ENCODE measurements at regions not wholly inside any gene's neighbourhood (a gene's known extent, or its start where the extent isn't known, plus 50 kb on each side); places are given as distances from the start of the nearest gene placed in this dataset.

DNA sequence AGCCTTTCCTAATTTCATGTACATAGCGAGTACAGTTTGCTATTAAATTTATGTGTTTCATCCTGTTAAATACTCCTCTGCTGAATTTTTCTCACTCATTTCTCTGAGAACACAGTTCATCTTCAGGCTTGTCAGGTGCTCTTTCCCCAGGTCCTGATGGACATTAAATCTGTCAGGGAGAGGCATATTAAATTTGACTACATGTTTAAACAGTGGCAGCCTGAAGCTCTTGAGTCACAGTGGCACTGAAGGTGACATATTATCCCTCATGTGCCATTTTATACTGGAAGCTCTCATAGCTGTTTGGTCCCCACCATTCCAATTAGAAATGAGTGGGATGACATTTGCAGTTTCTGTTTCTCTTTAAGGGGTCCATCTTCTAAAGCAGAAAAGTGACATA is 1089.6 kb upstream of the SORCS1 start:
- DNase-seq (ENCODE audit: extremely low read depth, insufficient read length): no peak
- H3K4me3 ChIP-seq (replicated peaks; ENCODE audit: low read depth, low read length): no peak overlapping the region
- H3K36me3 ChIP-seq (ENCODE audit: control insufficient read depth, insufficient read depth, low read length): no peaks in the 10 kb centered on the region
- TF ChIP-seq, protein P1, sequence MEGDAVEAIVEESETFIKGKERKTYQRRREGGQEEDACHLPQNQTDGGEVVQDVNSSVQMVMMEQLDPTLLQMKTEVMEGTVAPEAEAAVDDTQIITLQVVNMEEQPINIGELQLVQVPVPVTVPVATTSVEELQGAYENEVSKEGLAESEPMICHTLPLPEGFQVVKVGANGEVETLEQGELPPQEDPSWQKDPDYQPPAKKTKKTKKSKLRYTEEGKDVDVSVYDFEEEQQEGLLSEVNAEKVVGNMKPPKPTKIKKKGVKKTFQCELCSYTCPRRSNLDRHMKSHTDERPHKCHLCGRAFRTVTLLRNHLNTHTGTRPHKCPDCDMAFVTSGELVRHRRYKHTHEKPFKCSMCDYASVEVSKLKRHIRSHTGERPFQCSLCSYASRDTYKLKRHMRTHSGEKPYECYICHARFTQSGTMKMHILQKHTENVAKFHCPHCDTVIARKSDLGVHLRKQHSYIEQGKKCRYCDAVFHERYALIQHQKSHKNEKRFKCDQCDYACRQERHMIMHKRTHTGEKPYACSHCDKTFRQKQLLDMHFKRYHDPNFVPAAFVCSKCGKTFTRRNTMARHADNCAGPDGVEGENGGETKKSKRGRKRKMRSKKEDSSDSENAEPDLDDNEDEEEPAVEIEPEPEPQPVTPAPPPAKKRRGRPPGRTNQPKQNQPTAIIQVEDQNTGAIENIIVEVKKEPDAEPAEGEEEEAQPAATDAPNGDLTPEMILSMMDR (IDR thresholded peaks at IDR 0.05; ENCODE audit: insufficient read depth, low read length, poor library complexity, severe bottlenecking): no peak
- H3K27me3 ChIP-seq (replicated peaks; ENCODE audit: control insufficient read depth, insufficient read depth, low read length): no peaks in the 10 kb centered on the region

DNA sequence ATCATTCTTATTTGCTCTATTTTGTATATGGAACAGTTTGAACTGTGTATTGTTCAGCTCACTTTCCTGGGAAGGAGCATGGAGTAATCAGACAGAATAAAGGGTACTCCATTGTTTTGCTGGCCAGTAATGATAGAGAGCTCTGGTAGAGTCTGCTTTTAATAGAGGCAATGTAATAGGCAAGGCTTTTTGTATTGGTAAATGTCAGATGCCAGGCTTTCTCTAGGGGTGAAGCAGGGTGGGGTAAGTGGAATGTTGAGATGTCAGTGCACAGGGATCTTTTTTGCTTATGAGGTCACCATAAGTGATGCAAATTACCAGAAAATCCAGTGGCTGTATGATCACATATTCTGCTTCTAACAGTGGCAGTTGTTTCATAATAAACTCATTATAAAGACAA is 1088.3 kb upstream of the SORCS1 start:
- Histone ChIP-seq H3K36me3 (ENCODE audit: control insufficient read depth, insufficient read depth, low read length) (no peaks in the 10 kb centered on the region), H3K27me3 (replicated peaks; ENCODE audit: control insufficient read depth, insufficient read depth, low read length) (no peaks in the 10 kb centered on the region), H3K4me3 (replicated peaks; ENCODE audit: low read depth, low read length) (no peak overlapping the region)
- TF ChIP-seq, protein P1 (IDR thresholded peaks at IDR 0.05; ENCODE audit: insufficient read depth, low read length, poor library complexity, severe bottlenecking): no peak
- DNase-seq (ENCODE audit: extremely low read depth, insufficient read length): no peak

DNA sequence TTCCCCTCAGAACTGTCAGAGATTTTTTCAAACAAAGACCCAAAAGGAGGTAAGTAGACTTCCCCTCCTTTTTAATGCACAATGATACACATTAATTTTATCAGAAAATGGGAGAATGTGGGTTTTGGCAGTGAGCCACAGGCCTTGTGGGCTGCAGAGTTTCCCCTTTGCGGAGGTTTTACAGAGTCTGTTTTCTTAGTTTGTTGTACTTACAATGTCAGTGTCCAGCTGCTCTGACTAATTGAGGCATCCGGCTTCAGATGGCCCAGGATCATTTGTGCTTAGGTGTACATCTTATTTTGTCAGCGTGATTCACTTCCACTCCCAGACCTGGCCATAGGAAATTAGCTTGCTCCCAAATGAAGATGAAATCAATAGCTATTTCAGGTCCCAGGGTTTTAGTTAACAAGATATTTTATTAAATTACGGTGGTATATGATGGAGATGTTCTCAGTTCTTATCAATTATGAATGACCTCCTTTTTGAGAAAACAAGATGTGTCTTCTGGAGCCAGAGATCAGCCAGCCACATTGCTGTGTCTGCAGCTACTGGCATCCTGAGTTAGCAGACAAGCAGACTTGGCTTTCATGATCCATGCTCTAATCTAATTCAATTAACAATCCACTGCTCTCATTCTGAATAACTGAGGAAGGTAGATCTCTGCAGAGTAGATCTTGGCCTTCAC is 1086.6 kb upstream of the SORCS1 start:
- TF ChIP-seq, protein P1 (IDR thresholded peaks at IDR 0.05; ENCODE audit: insufficient read depth, low read length, poor library complexity, severe bottlenecking): no peak
- Histone ChIP-seq H3K4me3 (replicated peaks; ENCODE audit: low read depth, low read length) (no peak overlapping the region), H3K36me3 (ENCODE audit: control insufficient read depth, insufficient read depth, low read length) (no peaks in the 10 kb centered on the region), H3K27me3 (replicated peaks; ENCODE audit: control insufficient read depth, insufficient read depth, low read length) (no peaks in the 10 kb centered on the region)
- DNase-seq (ENCODE audit: extremely low read depth, insufficient read length): no peak

DNA sequence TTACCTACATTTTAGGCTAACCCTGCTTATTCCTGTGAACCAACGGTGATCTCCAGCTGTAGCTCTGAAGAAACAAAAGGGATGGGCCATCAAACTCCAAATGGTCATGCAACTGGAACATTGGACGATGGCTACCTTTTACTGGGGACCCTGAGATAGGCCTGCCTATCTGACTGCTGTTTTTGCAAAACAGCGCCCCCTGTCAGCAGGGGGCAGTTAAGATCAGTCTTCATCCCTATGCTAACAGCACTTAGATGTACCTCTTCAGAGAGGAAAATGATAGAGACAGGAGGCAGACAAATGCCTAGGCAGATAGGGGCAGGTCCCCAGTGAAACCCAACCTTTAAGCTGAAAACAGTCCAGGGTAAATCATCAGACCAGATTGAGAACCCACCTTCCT is 1085.4 kb upstream of the SORCS1 start:
- Histone ChIP-seq H3K27me3 (replicated peaks; ENCODE audit: control insufficient read depth, insufficient read depth, low read length) (no peaks in the 10 kb centered on the region), H3K4me3 (replicated peaks; ENCODE audit: low read depth, low read length) (no peak overlapping the region), H3K36me3 (ENCODE audit: control insufficient read depth, insufficient read depth, low read length) (no peaks in the 10 kb centered on the region)
- TF ChIP-seq, protein P1 (IDR thresholded peaks at IDR 0.05; ENCODE audit: insufficient read depth, low read length, poor library complexity, severe bottlenecking): peak; percentile 42
- no peak for DNase-seq (ENCODE audit: extremely low read depth, insufficient read length)

DNA sequence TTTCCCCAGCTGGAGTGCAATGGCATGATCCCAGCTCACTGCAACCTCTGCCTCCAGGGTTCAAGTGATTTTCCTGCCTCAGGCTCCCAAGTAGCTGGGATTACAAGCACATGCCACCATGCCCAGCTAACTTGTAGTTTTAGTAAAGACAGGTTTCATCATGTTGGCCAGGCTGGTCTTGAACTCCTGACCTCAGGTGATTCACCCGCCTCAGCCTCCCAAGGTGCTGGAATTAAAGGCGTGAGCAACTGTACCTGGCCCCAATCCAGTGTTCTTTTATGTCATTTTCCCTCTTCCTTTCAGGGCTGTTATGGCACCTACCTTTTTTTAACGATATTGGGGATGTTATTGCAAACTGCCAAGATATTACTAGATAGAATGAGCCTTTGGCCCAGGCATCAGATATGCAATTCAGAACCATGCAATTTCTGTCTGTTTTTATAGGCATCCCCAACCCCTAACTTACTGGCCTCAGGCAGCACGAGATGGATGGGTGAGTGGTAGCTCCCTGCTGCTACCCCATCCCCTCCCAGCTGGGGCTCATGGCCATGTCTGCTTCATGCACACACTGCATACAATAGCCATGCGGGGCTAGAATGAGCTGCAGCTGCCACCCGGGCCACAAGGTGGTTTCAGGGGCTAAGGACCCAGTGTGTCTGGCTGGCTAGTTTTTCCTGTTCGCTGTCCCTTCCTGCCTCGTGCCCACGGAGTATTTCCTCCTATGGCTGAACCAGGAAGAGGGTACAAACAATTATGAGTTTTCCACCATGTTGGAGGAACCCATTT is 1080.1 kb upstream of the SORCS1 start:
- Histone ChIP-seq H3K4me3 (replicated peaks; ENCODE audit: low read depth, low read length) (no peak overlapping the region), H3K27me3 (replicated peaks; ENCODE audit: control insufficient read depth, insufficient read depth, low read length) (no peaks in the 10 kb centered on the region), H3K36me3 (ENCODE audit: control insufficient read depth, insufficient read depth, low read length) (no peaks in the 10 kb centered on the region)
- TF ChIP-seq, protein P1 (IDR thresholded peaks at IDR 0.05; ENCODE audit: insufficient read depth, low read length, poor library complexity, severe bottlenecking): no peak
- no peak for DNase-seq (ENCODE audit: extremely low read depth, insufficient read length)

Data from GM06990 (cell line).